GM12865 (cell line): ENCODE measurements at regions not wholly inside any gene's neighbourhood (a gene's known extent, or its start where the extent isn't known, plus 50 kb on each side); places are given as distances from the start of the nearest gene placed in this dataset.

Experiments
- DNase-seq: peaks from one replicate; pipeline ENCODE4 v3.0.0; 2010; ENCODE audit warnings: low read depth
- H3K4me3 ChIP-seq: 2 replicates; pipeline ENCODE4 v1.5.1; 2011; ENCODE audit warnings: mild to moderate bottlenecking, low read depth, low read length, control low read depth
- CTCF ChIP-seq: IDR thresholded peaks from 2 replicates; pipeline ENCODE4 v1.5.1; 2011; ENCODE audit warnings: low read length, control low read depth, low read depth, inconsistent platforms; ENCODE audit not compliant: insufficient read depth; ENCODE audit errors: missing control alignments

- DNase-seq, result no peak
- no peak overlapping the region for H3K4me3 ChIP-seq
- no peak for TF ChIP-seq CTCF
Measured at GRCh38 chr21:35344582-35344981, 295.5 kb upstream of the RUNX1 start.

GRCh38 chr21:35343046-35343819 lies 294.1 kb upstream of the RUNX1 start:
- TF ChIP-seq CTCF, result no peak
- DNase-seq, result peak; percentile 21
- no peak overlapping the region for H3K4me3 ChIP-seq

- TF ChIP-seq CTCF, result no peak
- no peak overlapping the region for H3K4me3 ChIP-seq
- peak; percentile 50 for DNase-seq
Measured at GRCh38 chr21:35342440-35342839, 293.3 kb upstream of the RUNX1 start.

GRCh38 chr21:35340273-35340672 lies 291.2 kb upstream of the RUNX1 start:
- no peak for TF ChIP-seq CTCF
- DNase-seq, result no peak
- no peak overlapping the region for H3K4me3 ChIP-seq

- DNase-seq, result no peak
- TF ChIP-seq CTCF, result no peak
- H3K4me3 ChIP-seq, result no peak overlapping the region
Measured at GRCh38 chr21:35338881-35339632, 290.0 kb upstream of the RUNX1 start.

GRCh38 chr21:35338281-35338680 lies 289.2 kb upstream of the RUNX1 start:
- DNase-seq, result no peak
- no peak for TF ChIP-seq CTCF

More at GRCh38 chr21:35338281-35338680, 289.2 kb upstream of the RUNX1 start:
- H3K4me3 ChIP-seq, result no peak overlapping the region
